A673 (cell line): ENCODE measurements at regions not wholly inside any gene's neighbourhood (a gene's known extent, or its start where the extent isn't known, plus 50 kb on each side); places are given as distances from the start of the nearest gene placed in this dataset.

Experiments
- BruUV-seq: library from RNA; stranded (reverse); fragments of 400-500 nt; replicated peaks from 2 replicates; lab custom pipeline; 2021; lab: Mats Ljungman, UMichigan
- CTCF ChIA-PET: fragments of 300-600 bp; sonication (Branson Sonifier 250); formaldehyde crosslinking; loops from one replicate; lab custom pipeline; 2022; ENCODE audit warnings: antibody characterized with exemption; lab: Charles Lee
- POLR2A ChIA-PET: fragments of 300-600 bp; sonication (Branson Sonifier 250); formaldehyde crosslinking; loops from one replicate; lab custom pipeline; 2022; ENCODE audit warnings: antibody characterized with exemption; ENCODE audit not compliant: low non-redundant PET; lab: Charles Lee
- DNase-seq: peaks from one replicate; pipeline ENCODE4 v3.0.0-alpha.2; 2015; ENCODE audit warnings: low spot score
- H3K27ac ChIP-seq: fragments of 200-600 bp; sonication (generic); 2 replicates; pipeline ENCODE4 v1.5.1; 2016; ENCODE audit warnings: mixed run types, low read depth, mild to moderate bottlenecking, mixed read lengths, antibody characterized with exemption, low read length; ENCODE audit not compliant: poor library complexity, severe bottlenecking
- H3K27me3 ChIP-seq: fragments of 200-600 bp; sonication (generic); replicated peaks from 2 replicates; pipeline ENCODE4 v1.6.1; 2017; ENCODE audit warnings: mixed run types, low read depth, mild to moderate bottlenecking, mixed read lengths, antibody characterized with exemption, low read length; ENCODE audit not compliant: insufficient read depth, poor library complexity
- H3K36me3 ChIP-seq: fragments of 200-600 bp; sonication (generic); 2 replicates; pipeline ENCODE4 v1.6.1; 2016; ENCODE audit warnings: mixed run types, mild to moderate bottlenecking, mixed read lengths, antibody characterized with exemption, low read length; ENCODE audit not compliant: insufficient read depth, poor library complexity, severe bottlenecking
- H3K4me1 ChIP-seq: fragments of 200-600 bp; sonication (generic); 2 replicates; pipeline ENCODE4 v1.6.1; 2017; ENCODE audit warnings: mixed run types, mild to moderate bottlenecking, mixed read lengths, antibody characterized with exemption, low read length; ENCODE audit not compliant: insufficient read depth, poor library complexity, severe bottlenecking
- H3K4me3 ChIP-seq: fragments of 200-600 bp; sonication (generic); 2 replicates; pipeline ENCODE4 v1.5.1; 2016; ENCODE audit warnings: low read depth, mixed run types, mild to moderate bottlenecking, mixed read lengths, low read length; ENCODE audit not compliant: poor library complexity, severe bottlenecking
- H3K9me3 ChIP-seq: fragments of 200-600 bp; sonication (generic); 2 replicates; pipeline ENCODE4 v1.6.1; 2016; ENCODE audit warnings: mixed run types, low read depth, mild to moderate bottlenecking, mixed read lengths, antibody characterized with exemption, low read length; ENCODE audit not compliant: poor library complexity, severe bottlenecking
- EZH2 ChIP-seq: fragments of 200-600 bp; sonication (generic); IDR thresholded peaks from 2 replicates; pipeline ENCODE4 v1.6.1; 2017; ENCODE audit warnings: borderline replicate concordance, low read depth, mild to moderate bottlenecking, mixed read lengths, antibody characterized with exemption, low read length; ENCODE audit not compliant: poor library complexity, severe bottlenecking
- intact Hi-C: fragments of 100-400 bp; cut with micrococcal nuclease; formaldehyde crosslinking; loops from one replicate; pipeline ENCODE4 v1.10.0; 2022; ENCODE audit not compliant: unreplicated experiment
- TF ChIP-seq, protein P1 (sequence below): fragments of 300-800, 200-600 bp; sonication (generic); conservative IDR thresholded peaks from 2 replicates; pipeline ENCODE4 v1.5.1; 2017; ENCODE audit warnings: low read depth, mild to moderate bottlenecking, antibody characterized with exemption, low read length, moderate library complexity, mixed read lengths

DNA sequence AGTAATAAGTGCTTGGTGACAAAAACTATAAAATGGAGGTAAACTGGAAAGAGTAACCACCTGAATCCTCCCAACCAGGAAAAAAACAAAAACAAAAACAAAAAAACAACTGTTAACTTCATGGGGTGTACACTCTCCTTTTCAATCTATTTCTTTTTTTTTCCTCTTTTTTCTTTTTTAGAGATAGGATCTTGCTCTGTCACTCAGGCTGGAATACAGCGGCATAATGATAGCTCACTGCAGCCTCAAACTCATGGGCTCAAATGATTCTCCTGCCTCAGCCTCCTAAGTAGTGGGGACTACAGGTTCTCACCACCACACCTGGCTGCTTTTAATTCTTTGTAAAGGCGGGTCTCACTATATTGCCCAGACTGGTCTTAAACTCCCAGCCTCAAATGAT lies 76.8 kb downstream of the PHLDA1 start:
- Histone ChIP-seq H3K9me3 (no peaks in the 10 kb centered on the region), H3K36me3 (no peaks in the 10 kb centered on the region), H3K4me3 (no peak overlapping the region), H3K4me1 (peaks cover 13% of the 10 kb centered on the region), H3K27ac (no peak overlapping the region), H3K27me3 (no peaks in the 10 kb centered on the region)
- BruUV-seq, result no TSS peak
- TF ChIP-seq, protein P1, sequence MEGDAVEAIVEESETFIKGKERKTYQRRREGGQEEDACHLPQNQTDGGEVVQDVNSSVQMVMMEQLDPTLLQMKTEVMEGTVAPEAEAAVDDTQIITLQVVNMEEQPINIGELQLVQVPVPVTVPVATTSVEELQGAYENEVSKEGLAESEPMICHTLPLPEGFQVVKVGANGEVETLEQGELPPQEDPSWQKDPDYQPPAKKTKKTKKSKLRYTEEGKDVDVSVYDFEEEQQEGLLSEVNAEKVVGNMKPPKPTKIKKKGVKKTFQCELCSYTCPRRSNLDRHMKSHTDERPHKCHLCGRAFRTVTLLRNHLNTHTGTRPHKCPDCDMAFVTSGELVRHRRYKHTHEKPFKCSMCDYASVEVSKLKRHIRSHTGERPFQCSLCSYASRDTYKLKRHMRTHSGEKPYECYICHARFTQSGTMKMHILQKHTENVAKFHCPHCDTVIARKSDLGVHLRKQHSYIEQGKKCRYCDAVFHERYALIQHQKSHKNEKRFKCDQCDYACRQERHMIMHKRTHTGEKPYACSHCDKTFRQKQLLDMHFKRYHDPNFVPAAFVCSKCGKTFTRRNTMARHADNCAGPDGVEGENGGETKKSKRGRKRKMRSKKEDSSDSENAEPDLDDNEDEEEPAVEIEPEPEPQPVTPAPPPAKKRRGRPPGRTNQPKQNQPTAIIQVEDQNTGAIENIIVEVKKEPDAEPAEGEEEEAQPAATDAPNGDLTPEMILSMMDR, result no peak
- TF ChIP-seq EZH2, result no peak
- ChIA-PET POLR2A (no interaction called here), CTCF (no interaction called here)
- no peak for DNase-seq
- intact Hi-C loops, result no loop called here

DNA sequence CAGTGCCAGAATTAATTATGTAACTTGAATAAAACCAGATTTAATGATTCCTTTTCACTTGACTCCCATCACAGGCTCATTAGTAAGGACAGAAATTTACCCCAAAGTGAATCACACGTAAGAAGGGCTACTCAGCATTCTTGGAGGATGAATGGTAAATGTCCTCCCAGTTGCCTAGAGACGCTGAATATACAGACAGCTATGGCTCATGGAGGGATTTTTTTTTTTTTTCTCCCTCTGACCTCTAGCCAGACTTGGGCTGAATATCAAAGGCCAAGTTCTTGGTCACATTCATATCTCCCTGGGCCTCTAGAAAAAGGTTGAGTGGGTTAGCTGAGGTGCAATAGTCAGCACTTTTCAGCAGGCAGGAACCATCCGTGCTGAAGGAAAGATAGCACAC lies 77.5 kb downstream of the PHLDA1 start:
- no peak overlapping the region for H3K27ac ChIP-seq
- POLR2A ChIA-PET, result no interaction called here

DNA sequence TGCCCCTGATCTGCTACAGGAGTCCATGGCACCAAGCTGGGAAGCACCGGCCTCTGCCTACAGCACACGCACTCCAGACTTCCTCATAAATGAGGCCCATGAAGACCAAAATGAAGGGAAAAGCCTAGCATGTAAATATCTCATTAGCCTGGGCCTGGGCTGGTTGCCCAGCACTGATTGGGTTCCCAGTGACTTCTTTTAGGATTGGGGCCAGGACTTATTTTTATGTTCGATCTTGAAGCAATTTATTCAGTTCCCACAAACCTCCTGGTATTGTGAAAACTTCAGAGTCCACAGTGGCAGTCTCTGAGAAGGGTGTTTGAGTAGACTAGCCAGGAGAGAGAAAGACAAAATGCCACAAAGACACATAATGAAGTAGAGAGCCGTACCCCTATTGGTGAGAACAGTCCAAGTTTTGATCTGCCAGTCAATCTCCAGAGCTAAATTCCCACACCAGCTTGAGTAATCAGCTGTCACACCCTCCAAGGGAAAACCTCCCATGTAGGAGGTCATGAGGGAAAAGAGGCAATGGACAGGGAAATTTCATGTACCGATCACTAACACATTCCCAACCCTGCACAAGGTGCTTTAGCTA lies 78.2 kb downstream of the PHLDA1 start:
- ChIA-PET POLR2A (no interaction called here), CTCF (no interaction called here)
- TF ChIP-seq, protein P1, result no peak
- TF ChIP-seq EZH2, result no peak
- Histone ChIP-seq H3K36me3 (no peaks in the 10 kb centered on the region), H3K4me1 (peaks cover 13% of the 10 kb centered on the region), H3K27ac (no peak overlapping the region), H3K9me3 (no peaks in the 10 kb centered on the region), H3K4me3 (no peak overlapping the region), H3K27me3 (no peaks in the 10 kb centered on the region)
- peak; percentile 50 for DNase-seq
- no TSS peak for BruUV-seq
- intact Hi-C loops, result no loop called here

More for the DNA sequence above, 77.5 kb downstream of the PHLDA1 start:
- CTCF ChIA-PET, result no interaction called here
- no peak overlapping the region for H3K4me3 ChIP-seq
- peaks cover 13% of the 10 kb centered on the region for H3K4me1 ChIP-seq
- TF ChIP-seq, protein P1, result no peak
- TF ChIP-seq EZH2, result no peak
- H3K36me3 ChIP-seq, result no peaks in the 10 kb centered on the region
- intact Hi-C loops, result no loop called here
- no TSS peak for BruUV-seq
- peak; percentile 11 for DNase-seq
- H3K27me3 ChIP-seq, result no peaks in the 10 kb centered on the region
- no peaks in the 10 kb centered on the region for H3K9me3 ChIP-seq
